ENCODE measurements at regions not wholly inside any gene's neighbourhood (a gene's known extent, or its start where the extent isn't known, plus 50 kb on each side); places are given as distances from the start of the nearest gene placed in this dataset.
"Not testable (repeated sequence)": the region's sequence is repeated elsewhere in the genome, so short reads cannot be mapped to it uniquely, and the experiment has no call there.

DNA sequence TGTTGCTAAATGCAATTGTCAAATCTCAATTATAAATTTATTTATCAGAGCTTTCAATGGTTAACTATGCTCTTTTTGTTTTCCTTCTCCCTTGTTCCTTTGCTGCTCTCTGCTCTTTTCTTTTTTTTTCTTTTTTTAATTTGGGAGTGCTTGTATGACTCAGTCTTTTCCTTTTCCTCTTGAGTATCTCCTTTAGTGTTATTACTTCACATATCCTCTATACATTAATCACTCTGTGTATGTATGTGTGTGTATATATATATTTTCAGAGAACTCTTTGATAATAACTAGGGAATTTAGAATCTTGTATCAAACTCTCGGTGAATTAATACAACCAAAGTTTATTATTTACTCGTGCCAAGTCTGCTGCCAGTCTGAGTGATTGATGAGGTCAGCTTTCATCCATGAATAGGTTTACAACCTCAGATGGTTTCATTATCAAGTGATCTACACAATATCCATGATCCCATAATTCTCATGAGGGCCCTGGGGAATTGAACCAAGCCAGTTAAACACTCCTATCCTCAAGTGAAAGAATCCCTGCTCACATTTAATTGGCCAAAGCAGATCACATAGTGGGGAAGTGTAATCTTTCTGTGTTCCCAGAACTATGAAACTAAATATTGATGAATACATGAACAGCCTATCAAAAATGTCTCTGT, 743.4 kb upstream of the CNTN5 start:
- TF ChIP-seq, protein P1, sequence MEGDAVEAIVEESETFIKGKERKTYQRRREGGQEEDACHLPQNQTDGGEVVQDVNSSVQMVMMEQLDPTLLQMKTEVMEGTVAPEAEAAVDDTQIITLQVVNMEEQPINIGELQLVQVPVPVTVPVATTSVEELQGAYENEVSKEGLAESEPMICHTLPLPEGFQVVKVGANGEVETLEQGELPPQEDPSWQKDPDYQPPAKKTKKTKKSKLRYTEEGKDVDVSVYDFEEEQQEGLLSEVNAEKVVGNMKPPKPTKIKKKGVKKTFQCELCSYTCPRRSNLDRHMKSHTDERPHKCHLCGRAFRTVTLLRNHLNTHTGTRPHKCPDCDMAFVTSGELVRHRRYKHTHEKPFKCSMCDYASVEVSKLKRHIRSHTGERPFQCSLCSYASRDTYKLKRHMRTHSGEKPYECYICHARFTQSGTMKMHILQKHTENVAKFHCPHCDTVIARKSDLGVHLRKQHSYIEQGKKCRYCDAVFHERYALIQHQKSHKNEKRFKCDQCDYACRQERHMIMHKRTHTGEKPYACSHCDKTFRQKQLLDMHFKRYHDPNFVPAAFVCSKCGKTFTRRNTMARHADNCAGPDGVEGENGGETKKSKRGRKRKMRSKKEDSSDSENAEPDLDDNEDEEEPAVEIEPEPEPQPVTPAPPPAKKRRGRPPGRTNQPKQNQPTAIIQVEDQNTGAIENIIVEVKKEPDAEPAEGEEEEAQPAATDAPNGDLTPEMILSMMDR (IDR thresholded peaks at IDR 0.05; ENCODE audit: low read depth, low read length): no peak
- DNase-seq (ENCODE audit: low read depth in 2 of 2): no peak
- H3K4me3 ChIP-seq (replicated peaks in 1 of 2; ENCODE audit: low read depth in 2 of 2, low read length in 2 of 2): no peak overlapping the region

DNA sequence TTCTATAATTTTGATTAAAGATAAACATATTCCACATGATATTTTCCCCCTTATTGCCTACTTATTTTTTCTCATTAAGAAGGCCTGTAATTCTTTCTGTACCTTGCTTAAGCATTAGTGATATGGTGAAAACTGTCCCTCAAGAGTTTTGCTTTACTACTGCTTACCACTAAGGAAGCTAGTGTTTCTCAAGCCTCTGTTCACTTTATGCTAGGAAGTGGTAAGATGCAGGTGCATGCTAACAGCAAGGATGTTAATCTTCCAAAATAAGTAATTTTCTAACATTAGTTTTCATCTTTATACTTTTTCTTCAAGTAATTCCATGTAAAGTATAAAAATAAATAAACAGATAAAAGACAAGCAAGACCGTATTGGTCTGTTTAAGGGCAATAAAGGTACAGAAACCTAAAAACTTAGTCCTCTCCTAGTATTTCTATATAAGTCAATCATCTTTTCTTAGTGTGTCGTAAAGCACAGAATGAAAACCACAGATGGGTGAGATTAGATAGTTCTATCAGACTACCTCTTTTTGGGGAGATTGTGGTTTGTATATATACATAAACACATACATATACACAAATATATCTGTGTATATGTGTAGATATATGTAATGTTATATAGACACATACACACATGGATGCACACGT, 731.0 kb upstream of the CNTN5 start:
- TF ChIP-seq, protein P1 (IDR thresholded peaks at IDR 0.05; ENCODE audit: low read depth, low read length): no peak
- no peak for DNase-seq (ENCODE audit: low read depth in 2 of 2)
- H3K4me3 ChIP-seq (replicated peaks in 1 of 2; ENCODE audit: low read depth in 2 of 2, low read length in 2 of 2): no peak overlapping the region

DNA sequence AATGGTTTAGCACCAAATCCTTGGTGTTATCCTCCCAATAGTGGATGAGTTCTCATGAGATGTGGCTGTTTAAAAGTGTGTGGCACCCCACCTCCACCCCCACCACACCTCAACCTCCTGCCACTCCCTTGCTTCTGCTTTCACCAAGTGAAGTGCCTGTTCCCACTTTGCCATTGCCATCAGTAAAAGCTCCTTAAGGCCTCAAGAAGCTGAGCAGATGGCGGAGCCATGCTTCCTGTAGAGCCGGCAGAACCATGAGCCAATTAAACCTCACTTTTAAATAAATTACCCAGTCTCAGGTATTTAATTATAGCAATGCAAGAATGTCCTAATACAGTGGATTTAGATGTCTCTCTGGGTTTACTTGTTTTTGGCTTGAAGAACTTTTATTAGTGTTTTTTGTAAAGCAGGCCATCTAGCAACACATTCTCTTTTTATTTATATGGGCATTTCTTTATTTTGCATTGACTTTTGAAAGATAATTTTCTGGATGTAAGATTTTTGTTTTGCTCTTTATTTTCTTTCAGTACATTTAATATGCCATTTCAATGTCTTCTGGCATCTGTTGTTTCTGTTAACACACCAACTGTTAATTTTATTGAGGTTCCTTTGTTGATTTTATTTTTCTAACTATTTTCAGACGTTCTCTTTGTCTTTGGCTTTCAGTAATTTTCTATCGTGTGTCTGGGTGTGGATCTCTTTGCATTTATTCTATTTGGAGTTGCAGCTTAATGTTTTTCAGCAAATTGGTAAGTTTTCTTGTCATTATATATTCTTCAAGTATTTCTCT, 724.5 kb upstream of the CNTN5 start:
- TF ChIP-seq, protein P1 (IDR thresholded peaks at IDR 0.05; ENCODE audit: low read depth, low read length): no peak
- H3K4me3 ChIP-seq (replicated peaks in 1 of 2; ENCODE audit: low read depth in 2 of 2, low read length in 2 of 2): no peak overlapping the region
- no peak for DNase-seq (ENCODE audit: low read depth in 2 of 2)

DNA sequence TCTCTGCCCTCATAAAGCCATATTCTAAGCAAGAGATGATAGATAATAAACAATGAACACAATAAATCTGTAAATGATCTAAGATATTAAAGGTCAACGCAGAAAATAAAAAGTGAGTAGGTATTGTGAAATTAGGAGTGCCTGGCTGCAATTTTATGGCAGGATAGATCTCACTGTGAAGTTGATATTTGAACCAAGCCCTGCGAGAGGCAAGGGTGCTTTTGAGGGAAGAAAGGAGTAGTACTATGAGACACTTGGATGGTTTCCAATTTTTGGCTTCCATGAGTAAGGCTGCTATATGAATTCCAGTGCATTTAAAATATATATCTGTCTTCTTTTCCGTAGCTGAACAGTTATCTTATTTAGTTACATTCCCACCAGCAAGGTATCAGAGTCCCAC, 720.0 kb upstream of the CNTN5 start:
- peak in 1 of 2 donors; percentile 2 for DNase-seq (ENCODE audit: low read depth in 2 of 2)
- TF ChIP-seq, protein P1 (IDR thresholded peaks at IDR 0.05; ENCODE audit: low read depth, low read length): no peak
- no peak overlapping the region for H3K4me3 ChIP-seq (replicated peaks in 1 of 2; ENCODE audit: low read depth in 2 of 2, low read length in 2 of 2)

DNA sequence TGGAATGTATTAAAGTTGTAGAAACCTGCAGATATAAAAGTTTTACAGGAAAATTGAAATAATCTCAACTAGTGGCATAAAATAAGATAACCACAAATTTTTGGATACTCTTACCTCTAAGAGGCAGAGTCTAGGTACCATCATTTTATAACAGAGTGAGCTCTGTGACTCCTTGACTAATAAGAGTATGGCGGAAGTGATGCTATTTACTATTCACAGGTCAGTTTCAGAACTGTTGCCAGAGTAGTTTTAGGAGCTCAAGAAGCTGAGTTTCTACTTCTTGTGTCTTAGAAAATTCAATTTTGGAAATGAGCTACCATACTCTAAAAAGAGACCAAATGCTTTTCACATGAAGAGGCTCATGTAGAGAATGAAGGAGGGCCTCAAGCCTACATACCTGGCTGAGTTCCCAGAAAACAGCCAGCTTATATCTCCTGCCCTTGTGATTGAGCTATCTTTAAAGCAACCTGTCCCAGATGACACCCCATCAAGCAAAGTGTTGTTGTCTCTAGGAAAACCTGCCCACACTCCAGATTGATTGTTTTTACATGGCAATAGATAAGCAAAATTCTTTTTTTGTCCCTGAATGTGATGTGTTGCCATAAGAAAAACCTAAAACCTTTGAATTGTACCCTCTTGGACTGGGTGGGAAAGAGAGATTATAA, 712.8 kb upstream of the CNTN5 start:
- DNase-seq (ENCODE audit: low read depth in 2 of 2): peak in 1 of 2 donors; percentile 2
- TF ChIP-seq, protein P1 (IDR thresholded peaks at IDR 0.05; ENCODE audit: low read depth, low read length): no peak
- H3K4me3 ChIP-seq (replicated peaks in 1 of 2; ENCODE audit: low read depth in 2 of 2, low read length in 2 of 2): no peak overlapping the region

DNA sequence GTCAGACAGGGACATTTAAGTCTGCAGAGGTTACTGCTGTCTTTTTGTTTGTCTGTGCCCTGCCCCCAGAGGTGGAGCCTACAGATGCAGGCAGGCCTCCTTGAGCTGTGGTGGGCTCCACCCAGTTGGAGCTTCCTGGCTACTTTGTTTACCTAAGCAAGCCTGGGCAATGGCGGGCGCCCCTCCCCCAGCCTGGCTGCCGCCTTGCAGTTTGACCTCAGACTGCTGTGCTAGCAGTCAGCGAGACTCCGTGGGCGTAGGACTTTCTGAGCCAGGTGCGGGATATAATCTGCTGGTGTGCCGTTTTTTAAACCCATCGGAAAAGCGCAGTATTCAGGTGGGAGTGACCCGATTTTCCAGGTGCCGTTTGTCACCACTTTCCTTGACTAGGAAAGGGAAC, 690.4 kb upstream of the CNTN5 start:
- DNase-seq (ENCODE audit: low read depth in 2 of 2); H3K4me3 ChIP-seq (replicated peaks in 1 of 2; ENCODE audit: low read depth in 2 of 2, low read length in 2 of 2): not testable (repeated sequence)

DNA sequence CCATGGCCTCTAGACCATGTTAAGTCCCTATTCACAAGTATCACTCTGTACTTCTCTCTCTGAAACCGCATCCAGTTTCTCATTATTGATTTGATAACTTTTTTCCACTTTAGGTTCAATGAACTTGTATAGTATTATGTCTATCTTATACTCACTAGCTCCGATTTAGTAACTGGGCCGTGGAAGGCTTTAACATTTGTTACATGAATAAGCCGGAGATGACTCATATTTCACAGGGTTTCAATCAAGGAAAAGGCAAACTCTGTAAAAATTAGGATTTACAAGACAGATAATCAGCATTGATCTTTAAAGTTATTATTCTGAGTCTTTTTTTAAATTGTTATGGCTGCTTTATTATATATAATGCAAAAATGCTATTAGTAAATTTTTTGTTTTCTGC, 662.2 kb upstream of the CNTN5 start:
- DNase-seq (ENCODE audit: low read depth in 2 of 2): no peak
- TF ChIP-seq, protein P1 (IDR thresholded peaks at IDR 0.05; ENCODE audit: low read depth, low read length): no peak
- H3K4me3 ChIP-seq (replicated peaks in 1 of 2; ENCODE audit: low read depth in 2 of 2, low read length in 2 of 2): no peak overlapping the region
